SIG-M5 treated with dmso at 0.1 percent for 504 hours (cell line): ENCODE measurements at regions not wholly inside any gene's neighbourhood (a gene's known extent, or its start where the extent isn't known, plus 50 kb on each side); places are given as distances from the start of the nearest gene placed in this dataset.
"Not testable (repeated sequence)": the region's sequence is repeated elsewhere in the genome, so short reads cannot be mapped to it uniquely, and the experiment has no call there.

Experiments used
- DNase-seq: peaks from one replicate; lab custom pipeline; 2025; ENCODE audit not compliant: unreplicated experiment; lab: John Stamatoyannopoulos, UW

DNA sequence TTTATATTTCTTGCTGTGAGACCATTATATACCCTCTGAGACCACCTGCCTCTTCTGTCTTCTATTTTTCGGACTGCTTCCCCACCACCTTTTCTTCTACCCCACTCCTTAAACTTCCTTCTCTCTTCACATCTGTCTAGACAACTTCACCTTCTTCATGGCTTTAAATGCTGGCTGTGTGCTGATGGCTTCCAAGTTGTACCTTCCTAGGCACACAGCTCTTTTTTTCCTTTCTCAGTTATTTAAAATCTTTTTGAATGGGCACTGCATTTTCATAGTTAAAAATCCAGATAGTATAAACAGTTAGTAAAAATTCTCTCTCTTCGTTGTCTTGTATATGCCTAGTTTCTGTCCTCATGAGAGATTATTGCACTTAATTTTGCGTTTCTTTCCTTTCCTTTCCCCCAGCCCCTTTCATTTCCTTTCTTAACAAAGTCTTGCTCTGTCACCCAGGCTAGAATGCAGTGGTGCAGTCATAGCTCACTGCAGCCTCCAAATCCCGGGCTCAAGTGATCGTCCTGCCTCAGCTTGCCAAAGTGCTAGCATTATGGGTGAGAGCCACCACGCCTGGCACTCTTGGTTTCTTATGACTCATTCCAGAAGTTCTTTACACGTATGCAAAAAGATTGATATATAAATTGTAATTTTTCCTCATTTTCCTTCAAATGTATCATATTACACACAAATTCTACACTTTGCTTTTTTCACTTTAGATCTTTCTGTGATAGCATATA, 114.3 kb downstream of the NPIPB5 start:
- DNase-seq: no peak

DNA sequence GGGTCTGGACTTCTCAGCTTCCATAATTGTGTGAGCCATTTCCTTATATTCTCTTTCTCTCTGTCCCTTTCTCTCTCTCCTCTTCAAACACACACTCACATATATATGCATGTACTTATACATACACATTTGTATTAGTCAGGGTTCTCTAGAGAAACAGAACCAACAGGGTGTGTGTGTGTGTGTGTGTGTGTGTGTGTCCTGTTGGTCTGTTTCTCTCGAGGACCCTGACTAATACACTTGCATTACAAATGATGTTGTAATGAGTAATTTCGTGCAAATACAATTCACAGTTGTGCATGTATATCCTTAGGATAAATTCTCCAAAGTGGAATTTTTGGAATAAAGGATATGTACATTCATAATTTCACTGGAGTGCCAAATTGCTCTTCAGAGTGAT, 115.3 kb downstream of the NPIPB5 start:
- DNase-seq: no peak

- DNase-seq: no peak
Observed at GRCh38 chr16:22627043-22627442, 116.4 kb downstream of the NPIPB5 start.

GRCh38 chr16:22628994-22629393, 118.3 kb downstream of the NPIPB5 start:
- no peak for DNase-seq

GRCh38 chr16:22630242-22630641, 119.6 kb downstream of the NPIPB5 start:
- no peak for DNase-seq

DNA sequence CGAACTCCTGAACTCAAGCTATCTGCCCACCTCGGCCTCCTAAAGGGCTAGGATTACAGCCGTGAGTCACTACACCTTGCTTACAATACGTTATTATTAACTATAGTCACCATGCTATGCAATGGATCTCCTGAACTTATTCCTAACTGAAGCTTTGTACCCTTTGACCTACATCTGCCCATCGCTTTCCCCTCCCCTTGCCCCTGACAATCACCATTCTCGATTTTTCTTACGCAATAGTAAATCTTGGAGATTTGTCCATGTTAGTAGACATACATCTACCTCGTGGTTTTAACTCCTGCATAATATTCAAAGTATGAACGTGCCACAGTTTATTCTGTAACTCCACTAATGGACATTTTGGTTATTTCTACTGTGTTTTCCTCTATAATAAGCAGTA, 120.6 kb downstream of the NPIPB5 start:
- DNase-seq: no peak

DNA sequence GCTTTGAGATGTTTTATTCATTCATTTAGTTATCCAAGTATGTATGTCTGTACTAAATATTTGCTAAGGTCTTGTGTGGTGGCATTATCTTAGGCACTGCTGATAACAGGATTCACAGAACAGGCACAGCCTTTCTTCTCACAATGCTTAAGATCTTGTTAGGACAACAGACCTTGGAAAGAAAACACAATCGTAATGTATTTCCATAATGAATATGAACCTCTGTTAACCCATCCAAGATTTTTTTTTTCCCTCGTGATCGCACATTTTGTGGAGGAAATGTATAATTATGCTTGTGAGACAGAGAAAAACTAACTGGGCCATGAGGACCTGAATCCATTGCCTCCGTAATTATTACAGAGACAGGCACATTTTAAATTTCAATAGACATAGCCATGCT, 121.9 kb downstream of the NPIPB5 start:
- no peak for DNase-seq

GRCh38 chr16:22633280-22633679, 122.6 kb downstream of the NPIPB5 start:
- no peak for DNase-seq

DNA sequence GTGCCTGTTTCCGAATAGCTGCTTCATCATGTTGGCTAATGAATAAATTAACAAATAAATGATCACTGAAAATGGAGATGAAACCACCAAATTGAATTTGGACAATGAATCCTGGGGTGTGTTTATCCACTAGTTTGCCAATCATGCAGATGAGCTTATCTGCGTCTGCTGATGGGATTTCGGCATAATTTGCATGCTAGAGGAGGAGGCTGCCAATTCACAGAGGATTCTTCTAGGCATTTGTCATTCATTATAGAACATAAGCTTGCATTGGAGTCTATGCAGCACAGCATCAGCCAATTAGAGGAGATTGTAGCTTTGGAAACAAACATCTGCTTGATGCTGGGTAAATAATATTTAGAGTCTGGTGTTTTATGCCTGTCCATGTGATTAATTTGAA, 123.1 kb downstream of the NPIPB5 start:
- DNase-seq: no peak

- DNase-seq: no peak
Observed at GRCh38 chr16:22634954-22635353, 124.3 kb downstream of the NPIPB5 start.

- DNase-seq: no peak
Observed at GRCh38 chr16:22635357-22635761, 124.7 kb downstream of the NPIPB5 start.

GRCh38 chr16:22635801-22636200, 125.1 kb downstream of the NPIPB5 start:
- DNase-seq: no peak

DNA sequence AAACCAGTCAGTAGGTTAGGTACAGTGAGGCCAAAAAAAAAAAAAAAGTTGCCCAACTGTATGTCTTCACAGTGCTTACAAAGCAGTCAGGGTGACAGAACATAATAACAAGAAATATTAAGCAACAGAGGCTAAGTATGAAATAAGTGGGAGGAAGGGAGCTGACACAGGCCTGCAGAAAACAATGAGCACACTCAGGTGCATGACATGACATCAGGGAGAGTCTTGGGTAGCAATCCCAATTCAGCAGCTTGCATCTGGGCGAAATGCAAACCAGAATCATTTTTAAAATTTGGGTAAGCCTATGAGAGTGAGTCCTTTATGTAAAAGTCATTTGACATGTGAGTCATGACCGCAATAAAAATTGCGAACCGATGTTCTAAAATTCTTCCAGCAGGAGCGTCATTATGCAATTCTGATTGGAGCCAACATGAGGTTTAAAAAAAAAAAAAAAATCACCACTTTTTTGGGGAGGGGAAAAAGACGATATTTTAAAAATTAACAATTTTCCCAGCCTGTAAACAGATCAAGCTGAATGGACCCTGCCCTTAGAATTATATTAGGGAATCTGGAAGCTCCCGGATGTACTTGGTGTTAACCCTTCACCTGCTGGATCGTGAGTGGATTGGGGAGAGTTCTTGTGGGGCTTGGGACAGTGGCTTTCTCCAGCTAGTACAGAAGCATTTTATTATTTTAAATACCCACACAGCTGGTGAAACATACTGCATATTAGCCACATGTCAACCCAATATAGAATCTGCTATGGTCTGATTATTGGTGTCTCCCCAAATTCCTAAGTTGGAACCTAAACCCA, 127.9 kb downstream of the NPIPB5 start:
- peak; percentile 69 for DNase-seq

GRCh38 chr16:22641131-22641628, 130.5 kb downstream of the NPIPB5 start:
- DNase-seq: peak; percentile 25

DNA sequence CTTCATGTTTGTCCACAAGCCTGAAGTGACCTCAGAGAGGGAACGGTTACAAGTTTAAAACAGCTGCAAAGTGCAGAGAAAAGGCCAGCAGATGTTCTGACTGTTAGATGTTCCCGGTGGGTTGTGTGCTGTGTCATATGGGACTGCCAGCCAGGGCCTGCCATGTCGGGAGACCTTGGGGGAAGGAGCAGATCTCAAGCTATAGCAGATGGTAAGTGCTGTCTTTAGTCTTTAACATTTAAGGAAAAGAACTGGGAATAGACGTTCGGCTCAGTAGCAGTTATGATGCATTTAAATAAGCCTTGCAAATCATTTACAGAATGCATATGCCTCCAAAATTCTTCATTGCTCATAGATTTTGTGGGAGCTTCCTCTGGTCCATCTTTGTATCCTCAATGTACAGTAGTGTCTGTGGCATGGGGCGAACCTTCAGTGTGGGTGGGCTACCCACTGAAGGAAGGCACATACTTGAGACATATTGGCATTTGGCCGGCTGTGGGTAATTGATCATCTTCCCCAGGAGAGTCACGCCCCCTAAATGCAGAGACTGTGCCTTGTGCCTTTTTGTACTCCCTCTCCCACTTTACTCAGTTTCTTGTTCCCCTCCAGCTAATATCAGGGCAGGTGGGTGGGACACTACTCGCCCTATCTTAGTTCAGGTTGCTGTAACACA, 131.9 kb downstream of the NPIPB5 start:
- DNase-seq: no peak

GRCh38 chr16:22643203-22643602, 132.5 kb downstream of the NPIPB5 start:
- not testable (repeated sequence) for DNase-seq

- no peak for DNase-seq
Observed at GRCh38 chr16:22643886-22644285, 133.2 kb downstream of the NPIPB5 start.

GRCh38 chr16:22645868-22646267, 135.2 kb downstream of the NPIPB5 start:
- no peak for DNase-seq

GRCh38 chr16:22646948-22647556, 136.4 kb downstream of the NPIPB5 start:
- no peak for DNase-seq

DNA sequence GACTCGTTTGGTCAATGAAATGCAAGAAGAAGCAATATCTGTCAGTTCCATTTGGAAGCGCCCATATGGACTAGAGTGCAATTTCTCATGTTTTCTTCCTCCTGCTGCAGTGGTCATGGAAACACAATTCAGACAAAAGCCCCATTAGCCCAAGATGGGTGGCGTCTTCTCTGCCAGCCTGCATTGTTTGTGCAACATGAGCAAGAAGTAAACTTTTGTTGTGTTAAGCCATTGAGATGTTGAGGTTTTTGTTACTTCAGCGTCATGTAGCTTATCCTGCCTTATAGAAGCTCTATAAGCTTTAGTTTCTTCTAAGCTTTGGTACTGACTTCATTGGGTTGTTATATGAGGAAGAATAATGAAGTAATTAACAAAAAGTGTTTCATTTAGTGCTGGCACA, 137.4 kb downstream of the NPIPB5 start:
- no peak for DNase-seq

GRCh38 chr16:22648941-22649340, 138.2 kb downstream of the NPIPB5 start:
- no peak for DNase-seq
